Type B pancreatic cell (in vitro differentiated cells): ENCODE measurements at regions not wholly inside any gene's neighbourhood (a gene's known extent, or its start where the extent isn't known, plus 50 kb on each side); places are given as distances from the start of the nearest gene placed in this dataset.

ENCODE experiments used
- DNase-seq: peaks from one replicate; pipeline ENCODE4 v3.0.0; 2021; ENCODE audit warnings: mixed read lengths; ENCODE audit not compliant: unreplicated experiment; ENCODE audit errors: extremely low spot score
- H3K27ac Mint-ChIP-seq: 2 replicates; pipeline ENCODE4 v1.8.0; 2021; ENCODE audit warnings: mild to moderate bottlenecking, mixed read lengths
- H3K27me3 Mint-ChIP-seq: 2 replicates; pipeline ENCODE4 v1.8.0; 2021; ENCODE audit warnings: mixed read lengths
- H3K36me3 Mint-ChIP-seq: 2 replicates; pipeline ENCODE4 v1.8.0; 2021; ENCODE audit warnings: mixed read lengths
- H3K4me1 Mint-ChIP-seq: one replicate; pipeline ENCODE4 v1.8.0; 2021; ENCODE audit warnings: mixed read lengths; ENCODE audit not compliant: unreplicated experiment
- H3K4me3 Mint-ChIP-seq: 2 replicates; pipeline ENCODE4 v1.8.0; 2021; ENCODE audit warnings: mild to moderate bottlenecking, mixed read lengths
- H3K9me3 Mint-ChIP-seq: 2 replicates; pipeline ENCODE4 v1.8.0; 2021; ENCODE audit warnings: mixed read lengths
- CTCF ChIP-seq: fragments of 200-600 bp; sonication (generic); conservative IDR thresholded peaks from 2 replicates; pipeline ENCODE4 v1.5.0; 2021; ENCODE audit warnings: antibody characterized with exemption, mild to moderate bottlenecking

- no peaks in the 10 kb centered on the region for H3K4me1 Mint-ChIP-seq
- H3K4me3 Mint-ChIP-seq, result no peak overlapping the region
- H3K27ac Mint-ChIP-seq, result no peak overlapping the region
- no peak for TF ChIP-seq CTCF
- H3K9me3 Mint-ChIP-seq, result no peaks in the 10 kb centered on the region
- no peak for DNase-seq
- H3K27me3 Mint-ChIP-seq, result no peaks in the 10 kb centered on the region
- no peaks in the 10 kb centered on the region for H3K36me3 Mint-ChIP-seq
Measured at GRCh38 chr6:163876391-163876790, 461.9 kb downstream of the QKI start.

- no peaks in the 10 kb centered on the region for H3K36me3 Mint-ChIP-seq
- TF ChIP-seq CTCF, result no peak
- no peaks in the 10 kb centered on the region for H3K4me1 Mint-ChIP-seq
- no peaks in the 10 kb centered on the region for H3K27me3 Mint-ChIP-seq
- no peaks in the 10 kb centered on the region for H3K9me3 Mint-ChIP-seq
- H3K27ac Mint-ChIP-seq, result no peak overlapping the region
- no peak for DNase-seq
- H3K4me3 Mint-ChIP-seq, result no peak overlapping the region
Measured at GRCh38 chr6:163874784-163875183, 460.3 kb downstream of the QKI start.

- no peak overlapping the region for H3K4me3 Mint-ChIP-seq
- H3K27ac Mint-ChIP-seq, result no peak overlapping the region
- DNase-seq, result no peak
- H3K4me1 Mint-ChIP-seq, result no peaks in the 10 kb centered on the region
- TF ChIP-seq CTCF, result no peak
- no peaks in the 10 kb centered on the region for H3K9me3 Mint-ChIP-seq
- no peaks in the 10 kb centered on the region for H3K36me3 Mint-ChIP-seq
- H3K27me3 Mint-ChIP-seq, result no peaks in the 10 kb centered on the region
Measured at GRCh38 chr6:163872335-163872734, 457.8 kb downstream of the QKI start.

- Mint-ChIP-seq H3K36me3 (no peaks in the 10 kb centered on the region), H3K9me3 (no peaks in the 10 kb centered on the region), H3K27ac (no peak overlapping the region), H3K4me1 (no peaks in the 10 kb centered on the region), H3K4me3 (no peak overlapping the region), H3K27me3 (peaks cover 4% of the 10 kb centered on the region)
- no peak for TF ChIP-seq CTCF
- DNase-seq, result no peak
Measured at GRCh38 chr6:163871616-163872015, 457.1 kb downstream of the QKI start.

- Mint-ChIP-seq H3K4me3 (no peak overlapping the region), H3K27ac (no peak overlapping the region), H3K9me3 (no peaks in the 10 kb centered on the region), H3K36me3 (no peaks in the 10 kb centered on the region), H3K27me3 (peaks cover 9% of the 10 kb centered on the region), H3K4me1 (no peaks in the 10 kb centered on the region)
- no peak for TF ChIP-seq CTCF
- no peak for DNase-seq
Measured at GRCh38 chr6:163867518-163868292, 453.2 kb downstream of the QKI start.
